IPS-NIHi11 (cell line): ENCODE measurements at regions not wholly inside any gene's neighbourhood (a gene's known extent, or its start where the extent isn't known, plus 50 kb on each side); places are given as distances from the start of the nearest gene placed in this dataset.

Experiments used
- DNase-seq: peaks from one replicate; pipeline ENCODE4 v3.0.0; 2012; ENCODE audit warnings: mixed read lengths, low spot score

GRCh38 chr4:62235911-62236310, 1035.8 kb downstream of the ADGRL3 start:
- no peak for DNase-seq

GRCh38 chr4:62232814-62233213, 1032.7 kb downstream of the ADGRL3 start:
- no peak for DNase-seq

GRCh38 chr4:62231994-62232393, 1031.9 kb downstream of the ADGRL3 start:
- DNase-seq = no peak

GRCh38 chr4:62226082-62226481, 1026.0 kb downstream of the ADGRL3 start:
- DNase-seq = no peak

GRCh38 chr4:62222121-62222520, 1022.0 kb downstream of the ADGRL3 start:
- DNase-seq = no peak

- no peak for DNase-seq
These were observed 1010.4 kb downstream of the ADGRL3 start for GRCh38 chr4:62210486-62210885.

GRCh38 chr4:62209757-62210485, 1009.8 kb downstream of the ADGRL3 start:
- no peak for DNase-seq

- no peak for DNase-seq
These were observed 1008.8 kb downstream of the ADGRL3 start for GRCh38 chr4:62208921-62209320.

GRCh38 chr4:62204136-62204535, 1004.0 kb downstream of the ADGRL3 start:
- DNase-seq = no peak

- no peak for DNase-seq
These were observed 999.2 kb downstream of the ADGRL3 start for GRCh38 chr4:62199291-62199810.

- no peak for DNase-seq
These were observed 996.2 kb downstream of the ADGRL3 start for GRCh38 chr4:62196338-62196737.

GRCh38 chr4:62194342-62194741, 994.2 kb downstream of the ADGRL3 start:
- DNase-seq = no peak

GRCh38 chr4:62193761-62194160, 993.6 kb downstream of the ADGRL3 start:
- no peak for DNase-seq

- DNase-seq = no peak
These were observed 991.5 kb downstream of the ADGRL3 start for GRCh38 chr4:62191451-62192240.

- DNase-seq = no peak
These were observed 970.1 kb downstream of the ADGRL3 start for GRCh38 chr4:62170235-62170634.

- DNase-seq = no peak
These were observed 968.6 kb downstream of the ADGRL3 start for GRCh38 chr4:62168681-62169080.

GRCh38 chr4:62162606-62163005, 962.5 kb downstream of the ADGRL3 start:
- no peak for DNase-seq

- no peak for DNase-seq
These were observed 961.3 kb downstream of the ADGRL3 start for GRCh38 chr4:62161446-62161845.

- DNase-seq = no peak
These were observed 959.8 kb downstream of the ADGRL3 start for GRCh38 chr4:62159876-62160275.

- DNase-seq = no peak
These were observed 959.2 kb downstream of the ADGRL3 start for GRCh38 chr4:62159306-62159705.

- DNase-seq = no peak
These were observed 956.1 kb downstream of the ADGRL3 start for GRCh38 chr4:62156205-62156604.

GRCh38 chr4:62145276-62145675, 945.1 kb downstream of the ADGRL3 start:
- DNase-seq = no peak

- DNase-seq = no peak
These were observed 944.3 kb downstream of the ADGRL3 start for GRCh38 chr4:62144431-62144830.
